Right renal pelvis (tissue), 4 donors: ENCODE measurements at regions not wholly inside any gene's neighbourhood (a gene's known extent, or its start where the extent isn't known, plus 50 kb on each side); places are given as distances from the start of the nearest gene placed in this dataset.
"Not testable (repeated sequence)": the region's sequence is repeated elsewhere in the genome, so short reads cannot be mapped to it uniquely, and the experiment has no call there.

Experiments used
- DNase-seq, 4 donors: peaks; one replicate each; pipeline ENCODE4 v3.0.0-alpha.2; 2013; ENCODE audit warnings: low read depth in 4 of 4, low spot score in 3 of 4, missing footprints in 1 of 4

GRCh38 chr7:96562458-96562857 is 147.2 kb downstream of the SEM1 start:
- DNase-seq: no peak

GRCh38 chr7:96561892-96562291 is 147.8 kb downstream of the SEM1 start:
- DNase-seq: no peak

GRCh38 chr7:96558530-96558929 is 151.1 kb downstream of the SEM1 start:
- DNase-seq: no peak

GRCh38 chr7:96558093-96558492 is 151.6 kb downstream of the SEM1 start:
- DNase-seq: no peak

- not testable (repeated sequence) for DNase-seq
Measured at GRCh38 chr7:96557598-96557997, 152.0 kb downstream of the SEM1 start.

- no peak for DNase-seq
Measured at GRCh38 chr7:96548664-96549063, 161.0 kb downstream of the SEM1 start.

GRCh38 chr7:96547371-96547811 is 162.3 kb downstream of the SEM1 start:
- no peak for DNase-seq

GRCh38 chr7:96546426-96546825 is 163.2 kb downstream of the SEM1 start:
- DNase-seq: no peak

- DNase-seq: no peak
Measured at GRCh38 chr7:96539471-96539870, 170.2 kb downstream of the SEM1 start.

GRCh38 chr7:96538632-96539031 is 171.0 kb downstream of the SEM1 start:
- no peak for DNase-seq

GRCh38 chr7:96534221-96534620 is 175.4 kb downstream of the SEM1 start:
- no peak for DNase-seq

GRCh38 chr7:96532428-96532935 is 177.2 kb downstream of the SEM1 start:
- DNase-seq: no peak

- DNase-seq: no peak
Measured at GRCh38 chr7:96531331-96531730, 178.3 kb downstream of the SEM1 start.

GRCh38 chr7:96530786-96531185 is 178.9 kb downstream of the SEM1 start:
- no peak for DNase-seq

- DNase-seq: no peak
Measured at GRCh38 chr7:96527133-96527827, 182.4 kb downstream of the SEM1 start.

GRCh38 chr7:96526496-96526895 is 183.2 kb downstream of the SEM1 start:
- DNase-seq: no peak

GRCh38 chr7:96521068-96521894 is 188.4 kb downstream of the SEM1 start:
- no peak for DNase-seq

GRCh38 chr7:96508371-96508770 is 186.5 kb upstream of the SLC25A13 start:
- DNase-seq: no peak

- no peak for DNase-seq
Measured at GRCh38 chr7:96503597-96503996, 181.7 kb upstream of the SLC25A13 start.

GRCh38 chr7:96501318-96501717 is 179.4 kb upstream of the SLC25A13 start:
- DNase-seq: no peak

- no peak for DNase-seq
Measured at GRCh38 chr7:96499532-96499931, 177.6 kb upstream of the SLC25A13 start.

GRCh38 chr7:96497567-96497966 is 175.7 kb upstream of the SLC25A13 start:
- DNase-seq: no peak
